CD4-positive, alpha-beta T cell treated with Interleukin-17A for 1 hour (primary cell): ENCODE measurements at regions not wholly inside any gene's neighbourhood (a gene's known extent, or its start where the extent isn't known, plus 50 kb on each side); places are given as distances from the start of the nearest gene placed in this dataset.
"Not testable (repeated sequence)": the region's sequence is repeated elsewhere in the genome, so short reads cannot be mapped to it uniquely, and the experiment has no call there.

Source experiments
- DNase-seq: peaks from one replicate; pipeline ENCODE4 v3.0.0-alpha.2; 2020

GRCh38 chr10:33776419-33777070 lies 442.1 kb upstream of the NRP1 start:
- no peak for DNase-seq

DNA sequence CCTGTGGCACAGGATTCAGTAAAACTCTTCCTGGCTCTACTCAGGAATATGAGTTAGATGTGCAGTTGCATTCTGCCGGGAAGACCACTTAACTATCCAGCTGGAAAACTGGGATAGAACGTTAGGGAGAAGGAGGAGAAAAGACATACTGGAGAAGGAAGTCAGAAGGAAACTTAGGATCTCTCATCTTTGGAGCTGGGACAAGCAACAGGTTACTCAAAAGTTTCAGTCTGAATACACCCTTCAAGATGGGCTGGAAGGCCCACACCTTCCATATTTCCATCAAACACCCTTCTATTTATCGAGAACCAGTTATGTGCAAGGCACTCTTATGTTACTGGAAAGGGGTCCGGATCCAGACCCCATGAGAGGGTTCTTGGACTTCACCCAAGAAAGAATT lies 440.4 kb upstream of the NRP1 start:
- DNase-seq = no peak

DNA sequence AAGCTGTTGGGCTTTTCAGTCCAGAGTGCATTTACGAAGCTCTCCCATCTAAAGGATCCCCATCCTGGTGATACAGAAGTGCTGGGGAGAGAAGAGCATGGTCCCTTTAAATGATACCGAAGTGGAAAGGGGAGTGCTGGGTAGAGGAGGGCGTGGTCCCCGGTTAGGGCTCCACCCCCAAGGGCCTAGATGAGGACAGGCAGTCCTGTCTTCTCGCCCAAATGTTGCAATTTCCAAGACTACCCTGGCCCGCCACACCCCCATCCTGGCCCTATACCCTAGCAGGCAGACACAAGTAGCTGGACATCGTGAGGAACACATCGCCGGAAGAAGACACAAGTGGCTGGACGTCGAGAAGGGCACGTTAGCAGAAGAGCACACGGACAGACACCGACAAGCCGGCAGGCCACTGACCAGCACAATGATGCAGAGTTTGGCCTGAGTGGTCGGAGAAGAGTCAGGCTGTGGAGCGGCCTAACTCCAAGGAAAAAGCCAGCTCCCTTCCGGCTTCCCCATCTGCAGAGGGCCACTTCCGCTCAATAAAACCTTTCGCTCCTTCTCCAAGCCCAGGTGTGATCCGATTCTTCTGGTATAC lies 439.5 kb upstream of the NRP1 start:
- DNase-seq = no peak

DNA sequence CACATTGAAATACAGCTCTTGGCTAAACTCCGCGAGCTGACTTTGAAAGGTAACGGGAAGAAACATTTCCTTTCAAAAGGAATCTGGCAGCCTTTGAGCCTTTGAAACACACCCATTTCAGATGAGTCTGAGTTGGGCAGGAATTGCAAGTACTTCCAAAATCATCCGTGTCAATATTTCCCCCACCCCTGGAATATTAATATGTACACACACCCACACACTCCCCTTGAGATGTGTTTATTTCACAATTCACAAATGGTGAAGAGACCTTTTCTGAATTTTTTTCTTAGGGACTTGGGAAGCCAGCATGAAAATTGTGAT lies 438.7 kb upstream of the NRP1 start:
- DNase-seq = peak; percentile 3

GRCh38 chr10:33772370-33773252 lies 438.1 kb upstream of the NRP1 start:
- no peak for DNase-seq

GRCh38 chr10:33771856-33772255 lies 437.4 kb upstream of the NRP1 start:
- DNase-seq = not testable (repeated sequence)

DNA sequence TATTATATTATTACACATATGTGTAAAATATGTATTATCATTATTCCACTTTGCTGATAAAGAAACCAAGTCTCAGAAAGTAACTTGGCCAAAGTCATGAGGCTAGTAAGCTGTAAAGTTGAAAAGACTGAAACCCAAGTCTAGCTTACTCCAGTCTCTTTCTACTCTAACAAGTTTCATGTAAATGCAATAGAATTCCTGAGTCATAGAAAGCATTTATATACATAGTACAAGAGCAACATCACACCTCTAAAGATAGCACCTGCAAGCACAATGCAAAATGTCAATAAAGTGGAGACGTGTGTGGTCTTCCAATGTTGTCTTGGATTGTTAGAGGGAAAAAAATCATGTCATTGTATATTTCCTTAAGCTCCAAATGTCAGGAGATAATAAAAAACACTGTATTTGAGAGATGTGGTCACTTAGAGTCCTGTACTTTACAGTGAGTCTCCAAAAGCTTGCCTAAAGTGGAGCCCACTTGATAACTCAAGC lies 430.3 kb upstream of the NRP1 start:
- no peak for DNase-seq

DNA sequence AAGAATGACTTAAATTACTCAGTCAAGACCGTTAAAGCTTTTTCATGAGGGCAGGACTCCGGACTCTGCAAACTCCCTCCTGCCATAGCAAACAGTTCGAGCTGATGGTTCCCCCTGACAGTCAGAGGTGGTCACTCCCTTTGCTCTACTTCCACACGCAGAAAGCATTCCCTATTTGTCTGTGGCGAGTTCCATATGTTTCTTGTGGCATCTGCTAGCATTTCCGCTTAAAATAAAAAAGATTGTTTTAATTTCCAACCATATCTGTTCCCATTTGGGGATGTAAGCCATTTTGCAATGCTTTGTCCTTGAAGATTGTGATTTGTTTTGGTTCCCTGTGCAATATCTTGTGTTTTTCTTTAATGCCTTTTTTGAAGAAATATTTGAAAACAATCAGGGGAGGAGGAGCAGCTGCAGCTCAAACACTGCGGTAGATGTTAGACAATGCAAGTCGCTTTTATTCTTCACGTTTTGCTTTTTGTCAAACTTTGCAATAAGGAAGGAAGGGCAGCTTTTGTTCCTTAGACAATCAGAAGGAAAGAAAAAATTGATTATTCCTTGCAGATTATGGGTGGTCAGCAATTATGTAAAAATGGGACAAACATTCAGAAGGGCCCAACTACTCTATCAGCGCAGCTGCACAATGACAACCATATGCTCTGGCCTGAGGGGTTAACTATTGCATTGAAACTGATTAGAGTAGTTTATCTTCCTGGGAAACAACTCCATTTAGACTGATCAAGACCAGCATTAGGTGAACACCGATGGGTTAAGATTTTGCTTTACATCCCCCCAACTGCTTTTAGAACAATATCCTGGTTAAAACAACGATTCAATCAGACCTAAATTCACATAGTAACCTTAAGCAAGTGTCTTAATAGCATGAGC lies 425.8 kb upstream of the NRP1 start:
- DNase-seq = no peak

- DNase-seq = no peak
Observed at GRCh38 chr10:33759191-33759590, 424.7 kb upstream of the NRP1 start.

- no peak for DNase-seq
Observed at GRCh38 chr10:33758299-33758698, 423.8 kb upstream of the NRP1 start.

DNA sequence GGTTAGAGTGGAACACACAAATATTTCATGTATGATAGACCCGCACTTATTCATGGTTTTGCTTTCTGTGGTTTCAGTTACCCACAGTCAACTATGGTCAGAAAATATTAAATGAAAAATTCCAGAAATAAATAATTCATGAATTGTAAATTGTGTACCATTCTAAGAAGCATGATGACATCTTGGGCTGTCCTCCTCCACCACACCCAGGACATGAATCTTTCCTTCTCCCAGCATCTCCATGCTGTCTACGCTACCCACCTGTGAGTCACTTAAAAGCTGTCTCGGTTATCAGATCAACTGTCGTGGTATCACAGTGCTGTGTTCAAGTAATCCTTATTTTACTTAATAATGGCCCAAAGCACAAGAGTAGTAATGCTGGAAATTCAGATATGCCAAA lies 419.6 kb upstream of the NRP1 start:
- DNase-seq = no peak

DNA sequence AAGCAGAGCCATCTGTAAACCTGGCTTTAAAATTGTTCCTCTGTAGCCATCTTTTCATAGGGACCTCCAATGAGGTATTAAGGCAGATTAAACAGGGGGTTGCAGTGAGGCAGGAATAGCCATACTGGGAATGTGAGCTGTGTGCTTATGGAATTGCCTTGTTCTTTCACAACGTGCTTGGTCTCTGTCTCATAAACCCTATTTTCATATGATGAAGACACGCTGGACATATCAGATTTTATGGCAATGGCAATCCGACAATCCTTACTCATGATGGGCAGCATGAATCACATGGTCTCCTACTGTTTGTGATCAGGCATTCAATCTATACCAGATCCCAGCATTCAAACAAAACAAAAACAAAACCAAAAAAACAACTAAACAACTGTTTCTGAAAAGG lies 418.9 kb upstream of the NRP1 start:
- DNase-seq = no peak

DNA sequence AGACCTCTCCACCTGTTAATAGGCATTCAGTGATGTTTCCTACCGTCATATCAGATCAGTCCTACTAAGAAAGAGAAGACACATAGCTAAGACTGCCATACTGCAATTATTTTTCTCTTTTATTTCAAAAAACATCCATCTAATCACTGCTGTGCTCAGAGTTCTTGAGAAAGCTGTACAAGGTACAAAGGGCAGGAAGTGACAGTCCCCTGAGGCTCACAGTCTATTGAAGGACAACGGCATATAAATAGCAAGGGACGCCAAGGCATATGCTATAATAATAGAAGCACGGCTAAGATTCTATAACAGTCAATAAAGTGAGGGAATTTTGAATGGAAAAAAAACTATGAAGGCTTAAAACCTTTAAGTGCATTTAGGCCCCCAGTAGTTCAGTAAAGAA lies 415.3 kb upstream of the NRP1 start:
- no peak for DNase-seq

- no peak for DNase-seq
Observed at GRCh38 chr10:33749067-33749735, 414.7 kb upstream of the NRP1 start.

- no peak for DNase-seq
Observed at GRCh38 chr10:33746836-33747268, 412.4 kb upstream of the NRP1 start.

DNA sequence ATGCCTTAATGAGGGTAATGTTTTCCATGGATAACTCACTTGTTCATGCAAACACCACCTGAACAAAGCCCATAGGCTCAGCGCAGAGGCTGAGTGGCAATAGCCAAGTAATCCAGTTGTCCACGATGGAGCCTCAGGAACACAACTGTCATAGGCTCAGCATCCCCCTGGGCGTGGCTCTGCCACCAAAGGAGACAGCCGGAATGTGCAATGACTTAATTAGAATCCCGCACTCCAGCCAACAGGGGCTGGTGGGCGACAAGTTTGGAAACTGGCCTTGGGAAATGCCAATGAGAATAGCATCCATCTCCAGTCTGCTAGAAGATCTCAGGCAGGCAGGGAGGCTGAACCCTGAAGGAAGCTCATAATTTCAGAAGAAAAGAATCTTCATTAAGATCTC lies 411.7 kb upstream of the NRP1 start:
- DNase-seq = no peak

- peak; percentile 2 for DNase-seq
Observed at GRCh38 chr10:33743429-33743857, 409.0 kb upstream of the NRP1 start.

- no peak for DNase-seq
Observed at GRCh38 chr10:33739031-33739430, 404.6 kb upstream of the NRP1 start.

GRCh38 chr10:33735464-33735923 lies 401.0 kb upstream of the NRP1 start:
- DNase-seq = no peak

DNA sequence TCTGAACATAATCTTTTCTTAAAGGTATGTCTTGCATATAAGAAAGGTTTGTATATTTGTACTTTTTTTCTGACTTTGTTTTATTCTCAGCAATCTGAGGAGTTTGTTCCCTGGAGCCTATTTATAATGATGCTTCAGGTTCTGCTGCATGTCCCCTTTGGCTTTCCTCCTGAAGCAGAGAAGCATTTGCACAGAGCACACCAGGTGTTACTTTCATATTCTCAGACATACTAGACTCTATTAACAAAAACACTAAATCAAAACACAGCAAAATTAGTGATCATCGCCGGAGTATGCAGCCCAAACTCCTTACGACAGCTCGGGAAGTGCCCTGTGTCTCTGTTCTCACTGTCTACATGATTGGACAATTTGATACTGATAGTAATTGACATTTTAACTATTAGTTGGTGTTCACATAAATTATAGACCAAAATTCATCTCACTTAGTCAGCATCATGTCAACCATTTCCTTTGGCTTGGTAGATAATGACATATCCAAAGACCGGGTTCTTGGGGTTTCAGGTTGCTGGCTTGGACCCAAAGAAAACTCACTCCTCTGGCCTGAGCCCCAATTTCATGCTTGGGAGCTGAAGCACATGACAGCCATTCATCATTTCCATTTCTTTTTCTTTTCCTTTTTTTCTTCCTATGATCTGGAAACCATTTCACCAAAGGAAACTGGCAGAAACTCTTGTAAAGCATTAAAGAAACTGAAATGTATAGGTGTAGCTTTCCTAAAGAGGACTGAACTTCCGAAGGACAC lies 400.1 kb upstream of the NRP1 start:
- DNase-seq = no peak

DNA sequence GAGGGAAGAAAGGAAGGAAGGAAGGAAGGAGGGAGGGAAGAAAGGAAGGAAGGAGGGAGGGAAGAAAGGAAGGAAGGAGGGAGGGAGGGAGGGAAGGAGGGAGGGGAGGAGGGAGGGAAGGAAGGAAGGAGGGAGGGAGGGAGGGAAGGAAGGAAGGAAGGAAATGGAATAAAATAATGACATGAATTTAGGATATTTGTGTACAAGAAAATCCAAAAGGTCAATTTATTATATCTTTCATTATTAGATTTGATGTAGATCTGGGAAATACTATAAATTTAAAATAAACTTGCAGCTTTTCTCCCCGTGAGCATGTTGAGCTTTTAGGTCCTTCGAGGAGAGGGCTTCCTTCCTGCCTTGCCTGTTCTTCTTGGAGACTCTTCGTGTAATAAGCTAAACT lies 398.6 kb upstream of the NRP1 start:
- DNase-seq = no peak
